Stimulated activated CD4-positive, alpha-beta T cell treated with anti-CD3 and anti-CD28 coated beads, Interleukin-1b, Interleukin-23, amount 100 ng/mL, for 24 hours (primary cell): ENCODE measurements at regions not wholly inside any gene's neighbourhood (a gene's known extent, or its start where the extent isn't known, plus 50 kb on each side); places are given as distances from the start of the nearest gene placed in this dataset.
"Not testable (repeated sequence)": the region's sequence is repeated elsewhere in the genome, so short reads cannot be mapped to it uniquely, and the experiment has no call there.

Experiments used
- DNase-seq, 4 experiments: peaks; one replicate each; pipeline ENCODE4 v3.0.0-alpha.2; 2020; ENCODE audit warnings: low read depth in 4 of 4, low spot score in 1 of 4

DNA sequence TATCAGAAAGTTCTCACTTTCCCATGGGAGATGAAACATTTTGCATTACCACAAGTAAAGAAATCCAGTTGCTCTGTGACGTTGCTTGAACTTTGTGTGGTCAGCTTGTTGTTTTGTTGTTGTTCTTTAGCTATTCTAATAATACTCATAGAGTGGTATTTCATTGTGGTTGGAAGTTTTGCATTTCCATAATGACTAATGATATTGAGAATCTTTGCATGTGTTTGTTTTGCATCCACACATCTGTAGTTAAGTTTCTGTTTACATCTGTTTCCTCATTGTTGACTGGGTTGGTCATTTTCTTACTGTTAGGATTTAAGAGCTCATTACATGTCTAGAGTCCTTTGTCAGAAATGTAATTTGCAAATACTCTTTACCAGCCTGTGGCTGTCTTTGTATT, 133.2 kb upstream of the LRRC61 start:
- DNase-seq, result not testable (repeated sequence)

DNA sequence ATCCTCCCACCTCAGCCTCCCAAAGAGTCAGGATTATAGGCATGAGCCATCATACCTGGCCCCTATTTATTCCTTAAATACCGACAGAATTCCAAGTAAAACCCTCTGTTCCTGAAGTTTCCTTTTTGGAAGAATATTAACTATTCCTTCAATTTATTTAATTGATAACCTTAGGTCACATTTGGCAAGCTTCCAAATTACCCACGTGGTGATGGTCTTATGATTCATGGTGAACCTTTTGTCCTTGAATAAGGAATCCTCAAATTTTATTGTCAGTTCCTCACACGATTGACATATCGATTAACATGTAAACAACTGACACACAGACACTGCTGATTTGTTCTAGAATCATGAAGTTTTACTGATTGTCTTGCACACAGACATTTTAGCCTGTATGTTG, 130.6 kb upstream of the LRRC61 start:
- not testable (repeated sequence) for DNase-seq

DNA sequence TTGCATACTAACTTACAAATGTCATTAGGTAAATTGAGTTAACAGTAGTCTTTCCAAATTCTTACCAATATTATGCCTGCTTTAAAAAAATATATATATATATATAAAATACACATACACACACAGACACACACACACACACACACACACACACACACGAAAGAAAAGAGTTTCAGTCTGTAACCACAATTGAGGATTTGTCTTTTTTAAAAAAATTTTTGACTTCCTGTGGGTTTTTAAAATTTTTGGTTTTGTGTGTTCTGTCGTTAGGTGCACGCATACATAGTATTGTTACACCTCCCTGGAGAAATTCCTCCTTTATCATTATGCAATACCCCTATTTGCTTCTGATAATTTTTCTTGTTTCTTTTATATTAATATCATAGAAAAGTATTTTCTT, 129.3 kb upstream of the LRRC61 start:
- DNase-seq, result not testable (repeated sequence)
